22Rv1 (cell line): ENCODE measurements at regions not wholly inside any gene's neighbourhood (a gene's known extent, or its start where the extent isn't known, plus 50 kb on each side); places are given as distances from the start of the nearest gene placed in this dataset.

Experiments used
- H3K27ac ChIP-seq: fragments of 450-650 bp; 2 replicates; pipeline ENCODE4 v1.5.1; 2017
- ZFX ChIP-seq: fragments of 450-650 bp; IDR thresholded peaks from 2 replicates; pipeline ENCODE4 v1.6.1; 2017; ENCODE audit warnings: antibody characterized with exemption, borderline replicate concordance
- TF ChIP-seq, protein P1 (sequence below): fragments of 450-650 bp; IDR thresholded peaks from 2 replicates; pipeline ENCODE4 v1.5.1; 2017; ENCODE audit warnings: mild to moderate bottlenecking

DNA sequence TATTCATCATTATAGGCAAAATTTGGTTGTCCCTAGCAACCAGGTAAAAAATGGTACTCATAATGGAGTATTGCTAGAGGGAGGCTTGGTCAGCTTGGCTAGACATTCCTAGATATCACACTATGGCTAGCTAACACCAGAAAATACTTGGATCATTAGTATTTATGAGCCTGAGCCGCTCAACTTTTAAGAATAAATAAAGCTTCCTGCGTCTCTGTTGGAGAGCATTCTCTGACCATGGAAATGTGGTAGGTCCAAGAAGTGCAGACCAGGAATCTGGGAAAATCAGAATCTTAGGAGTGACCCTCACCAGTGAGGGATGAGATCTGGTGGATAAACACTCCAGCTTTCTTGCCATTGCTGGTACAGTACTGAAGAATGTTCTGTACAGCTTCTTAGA lies 157.6 kb upstream of the AGR3 start:
- H3K27ac ChIP-seq = no peak overlapping the region
- TF ChIP-seq ZFX = no peak
- TF ChIP-seq, protein P1, sequence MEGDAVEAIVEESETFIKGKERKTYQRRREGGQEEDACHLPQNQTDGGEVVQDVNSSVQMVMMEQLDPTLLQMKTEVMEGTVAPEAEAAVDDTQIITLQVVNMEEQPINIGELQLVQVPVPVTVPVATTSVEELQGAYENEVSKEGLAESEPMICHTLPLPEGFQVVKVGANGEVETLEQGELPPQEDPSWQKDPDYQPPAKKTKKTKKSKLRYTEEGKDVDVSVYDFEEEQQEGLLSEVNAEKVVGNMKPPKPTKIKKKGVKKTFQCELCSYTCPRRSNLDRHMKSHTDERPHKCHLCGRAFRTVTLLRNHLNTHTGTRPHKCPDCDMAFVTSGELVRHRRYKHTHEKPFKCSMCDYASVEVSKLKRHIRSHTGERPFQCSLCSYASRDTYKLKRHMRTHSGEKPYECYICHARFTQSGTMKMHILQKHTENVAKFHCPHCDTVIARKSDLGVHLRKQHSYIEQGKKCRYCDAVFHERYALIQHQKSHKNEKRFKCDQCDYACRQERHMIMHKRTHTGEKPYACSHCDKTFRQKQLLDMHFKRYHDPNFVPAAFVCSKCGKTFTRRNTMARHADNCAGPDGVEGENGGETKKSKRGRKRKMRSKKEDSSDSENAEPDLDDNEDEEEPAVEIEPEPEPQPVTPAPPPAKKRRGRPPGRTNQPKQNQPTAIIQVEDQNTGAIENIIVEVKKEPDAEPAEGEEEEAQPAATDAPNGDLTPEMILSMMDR = no peak

DNA sequence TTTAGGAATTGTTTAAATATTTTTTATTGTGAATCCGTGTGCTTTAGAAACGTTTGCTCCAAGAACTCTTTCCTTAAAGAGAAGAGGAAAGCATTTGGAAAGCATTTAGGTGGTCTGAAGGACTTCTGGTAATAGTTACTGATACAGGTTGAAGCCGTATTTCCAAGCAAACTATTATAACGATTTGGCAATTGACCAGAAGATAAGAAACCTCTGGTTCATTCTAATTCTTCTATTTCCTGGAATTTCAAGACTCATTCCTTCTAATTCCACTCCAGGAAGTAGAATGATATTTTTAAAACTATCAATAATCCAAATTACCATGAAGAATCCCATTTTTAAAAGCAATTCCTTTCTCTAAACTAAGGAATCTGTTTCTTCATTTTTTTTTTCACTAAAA lies 158.9 kb upstream of the AGR3 start:
- H3K27ac ChIP-seq = no peak overlapping the region
- TF ChIP-seq ZFX = no peak
- TF ChIP-seq, protein P1 = no peak

DNA sequence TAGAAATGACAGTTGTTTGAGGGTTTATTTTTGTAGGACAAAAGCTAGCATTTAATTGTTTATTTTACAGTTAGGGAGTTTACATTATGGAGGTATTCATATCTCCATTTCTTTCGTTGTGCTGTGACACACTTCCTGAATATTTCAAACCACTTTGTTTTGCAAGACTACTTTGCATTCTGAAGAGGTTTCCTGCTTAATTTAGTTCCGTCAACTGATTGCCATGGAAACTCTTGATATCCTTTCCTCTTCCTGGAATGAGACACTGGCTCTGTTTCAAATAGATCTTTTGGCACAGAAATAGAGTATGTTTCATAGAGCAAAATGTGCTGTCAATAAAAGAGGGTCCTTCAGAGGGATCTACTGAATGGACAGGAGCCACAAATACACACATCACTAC lies 159.5 kb upstream of the AGR3 start:
- TF ChIP-seq, protein P1 = no peak
- TF ChIP-seq ZFX = no peak
- H3K27ac ChIP-seq = no peak overlapping the region

DNA sequence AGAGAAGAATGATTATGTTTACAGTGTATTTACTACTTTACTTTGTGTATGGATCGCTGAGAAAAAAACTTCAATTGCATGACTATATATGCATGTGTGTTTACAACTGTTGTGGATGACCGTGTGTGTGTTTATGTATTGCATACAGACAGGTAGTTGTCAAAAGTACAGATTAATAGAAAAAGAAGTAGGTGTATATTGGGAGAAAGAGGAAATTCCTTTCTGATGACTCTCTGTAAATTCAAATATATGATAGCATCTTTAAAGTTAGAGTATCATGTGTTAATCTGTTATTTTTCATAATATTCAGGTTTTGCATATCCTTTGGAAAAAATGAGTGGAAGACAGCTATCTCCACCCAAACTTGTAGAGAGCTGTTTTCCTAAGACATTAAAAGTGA lies 160.4 kb upstream of the AGR3 start:
- TF ChIP-seq ZFX = no peak
- TF ChIP-seq, protein P1 = no peak
- H3K27ac ChIP-seq = no peak overlapping the region

DNA sequence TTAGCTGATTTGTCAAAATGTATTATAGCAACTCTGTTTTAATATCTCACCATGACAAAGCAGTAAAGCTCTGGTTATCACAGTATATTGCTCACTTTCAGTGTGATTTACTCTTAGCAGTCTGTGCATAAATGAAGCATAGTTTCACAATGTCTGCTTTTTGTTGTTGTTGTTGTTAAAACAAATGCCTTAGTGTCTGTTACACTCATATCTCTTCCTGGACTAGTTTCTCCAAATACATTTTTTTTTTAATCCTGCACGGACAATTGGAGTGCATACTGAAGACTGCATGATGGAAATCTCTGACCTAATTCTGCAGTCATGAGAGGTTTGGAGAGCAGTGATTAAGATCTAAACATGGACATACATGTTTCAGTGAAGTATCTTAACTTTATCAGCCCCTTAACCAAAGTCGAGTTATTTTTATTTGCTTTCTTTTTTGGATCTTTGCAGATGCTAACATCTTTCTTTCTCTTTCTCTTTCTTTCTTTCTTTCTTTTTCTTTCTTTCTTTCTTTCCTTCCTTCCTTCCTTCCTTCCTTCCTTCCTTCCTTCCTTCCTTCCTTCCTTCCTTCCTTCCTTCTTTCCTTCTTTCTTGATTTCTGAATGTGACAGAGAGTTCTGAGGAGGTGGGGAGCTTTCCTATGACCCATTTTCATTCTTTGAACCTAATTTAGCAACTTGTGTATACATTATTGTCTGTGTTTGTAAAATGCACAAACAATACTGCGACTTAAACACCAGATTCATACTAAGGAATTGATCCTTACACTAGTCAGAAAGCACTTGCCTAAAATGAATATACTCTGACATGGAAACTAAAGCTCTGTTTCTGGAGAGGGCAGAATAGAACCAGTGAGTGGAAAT lies 161.5 kb upstream of the AGR3 start:
- TF ChIP-seq, protein P1 = no peak
- no peak for TF ChIP-seq ZFX
- H3K27ac ChIP-seq = no peak overlapping the region

DNA sequence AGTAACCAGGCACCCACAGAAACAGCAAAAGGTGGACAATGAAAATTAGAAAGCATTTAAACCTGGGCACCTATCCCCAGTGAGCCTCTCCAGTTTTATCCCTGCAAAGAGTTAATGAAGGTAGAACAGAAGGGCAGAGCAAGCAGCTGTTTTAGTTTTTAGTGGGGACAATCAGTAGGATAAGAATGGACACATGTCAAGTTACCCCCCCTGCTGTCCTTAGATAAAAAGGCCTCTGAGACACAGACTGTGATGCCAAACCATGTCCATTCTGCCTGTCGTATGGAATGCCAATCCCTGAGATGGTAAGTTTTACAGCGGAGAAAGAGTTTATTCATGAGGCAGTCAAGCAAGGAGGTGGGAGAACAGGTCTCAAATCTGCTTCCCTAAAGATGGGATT lies 162.6 kb upstream of the AGR3 start:
- no peak for TF ChIP-seq ZFX
- TF ChIP-seq, protein P1 = no peak

DNA sequence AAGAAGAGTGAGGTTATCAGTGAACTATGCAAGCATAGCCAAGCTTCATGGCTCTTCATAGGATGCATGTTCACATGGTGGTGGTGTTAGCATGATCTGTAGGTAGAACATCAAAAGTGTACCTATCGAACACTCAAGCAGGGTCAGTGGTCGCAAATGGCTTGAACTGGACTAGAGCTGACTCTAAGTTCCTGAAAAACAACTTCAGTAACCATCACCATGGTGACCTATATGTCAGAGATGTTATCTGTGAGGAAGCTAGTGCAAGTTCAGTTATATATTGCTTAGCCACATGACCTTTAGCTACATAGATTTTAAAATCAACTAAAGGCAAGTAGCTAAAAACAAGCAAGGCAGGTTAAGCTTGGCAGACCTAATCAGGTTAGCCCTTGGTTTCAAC lies 163.1 kb upstream of the AGR3 start:
- TF ChIP-seq, protein P1 = no peak
- TF ChIP-seq ZFX = no peak
- no peak overlapping the region for H3K27ac ChIP-seq

More for the DNA sequence above, 162.6 kb upstream of the AGR3 start:
- H3K27ac ChIP-seq = no peak overlapping the region
